ENCODE measurements at regions not wholly inside any gene's neighbourhood (a gene's known extent, or its start where the extent isn't known, plus 50 kb on each side); places are given as distances from the start of the nearest gene placed in this dataset.
"Not testable (repeated sequence)": the region's sequence is repeated elsewhere in the genome, so short reads cannot be mapped to it uniquely, and the experiment has no call there.

- DNase-seq (ENCODE audit: low read depth): no peak
These were observed 303.2 kb downstream of the MYCN start for GRCh38 chr2:16243411-16243996.

GRCh38 chr2:16242906-16243305 lies 302.6 kb downstream of the MYCN start:
- DNase-seq (ENCODE audit: low read depth): no peak

GRCh38 chr2:16241166-16242160 lies 301.1 kb downstream of the MYCN start:
- no peak for DNase-seq (ENCODE audit: low read depth)

- DNase-seq (ENCODE audit: low read depth): no peak
These were observed 300.1 kb downstream of the MYCN start for GRCh38 chr2:16240402-16240801.

GRCh38 chr2:16239296-16239850 lies 299.0 kb downstream of the MYCN start:
- no peak for DNase-seq (ENCODE audit: low read depth)

- no peak for DNase-seq (ENCODE audit: low read depth)
These were observed 298.4 kb downstream of the MYCN start for GRCh38 chr2:16238786-16239185.

GRCh38 chr2:16238001-16238761 lies 297.8 kb downstream of the MYCN start:
- no peak for DNase-seq (ENCODE audit: low read depth)

GRCh38 chr2:16235747-16236146 lies 295.4 kb downstream of the MYCN start:
- DNase-seq (ENCODE audit: low read depth): no peak

GRCh38 chr2:16235291-16235690 lies 294.9 kb downstream of the MYCN start:
- DNase-seq (ENCODE audit: low read depth): not testable (repeated sequence)

GRCh38 chr2:16228951-16229350 lies 288.6 kb downstream of the MYCN start:
- no peak for DNase-seq (ENCODE audit: low read depth)

GRCh38 chr2:16228471-16228870 lies 288.1 kb downstream of the MYCN start:
- no peak for DNase-seq (ENCODE audit: low read depth)

- DNase-seq (ENCODE audit: low read depth): no peak
These were observed 287.6 kb downstream of the MYCN start for GRCh38 chr2:16227811-16228462.

- no peak for DNase-seq (ENCODE audit: low read depth)
These were observed 286.8 kb downstream of the MYCN start for GRCh38 chr2:16226943-16227664.

- DNase-seq (ENCODE audit: low read depth): no peak
These were observed 286.0 kb downstream of the MYCN start for GRCh38 chr2:16226381-16226780.

GRCh38 chr2:16225545-16225944 lies 285.2 kb downstream of the MYCN start:
- no peak for DNase-seq (ENCODE audit: low read depth)

- no peak for DNase-seq (ENCODE audit: low read depth)
These were observed 284.7 kb downstream of the MYCN start for GRCh38 chr2:16225071-16225470.

- DNase-seq (ENCODE audit: low read depth): no peak
These were observed 284.1 kb downstream of the MYCN start for GRCh38 chr2:16224298-16225045.

- no peak for DNase-seq (ENCODE audit: low read depth)
These were observed 283.5 kb downstream of the MYCN start for GRCh38 chr2:16223841-16224177.

GRCh38 chr2:16223161-16223840 lies 283.0 kb downstream of the MYCN start:
- DNase-seq (ENCODE audit: low read depth): no peak

GRCh38 chr2:16222326-16222725 lies 282.0 kb downstream of the MYCN start:
- no peak for DNase-seq (ENCODE audit: low read depth)

Data from stimulated activated CD8-positive, alpha-beta memory T cell treated with anti-CD3 and anti-CD28 coated beads, Interleukin-15, amount 100 ng/mL, for 1 hour (primary cell).